Heart left ventricle (tissue), 16 donors: ENCODE measurements at regions not wholly inside any gene's neighbourhood (a gene's known extent, or its start where the extent isn't known, plus 50 kb on each side); places are given as distances from the start of the nearest gene placed in this dataset.

Experiments used
- ATAC-seq, 4 donors: fragments of 200-7000 bp; cut with Tn5 transposase; one replicate each; pipeline ENCODE4 v1.9.1; 2020 to 2022; ENCODE audit warnings: moderate library complexity in 4 of 4, mild to moderate bottlenecking in 3 of 4, moderate number of reproducible peaks in 1 of 4
- DNase-seq, 5 donors: peaks; one replicate each; pipeline ENCODE4 v3.0.0-alpha.2; 2020
- H3K27ac ChIP-seq, 12 donors: fragments of 200-600 bp; sonication (generic) in 4 of 12; one replicate each; pipeline versions ENCODE4 v1.5.0 to v1.8.0; 2016 to 2022; ENCODE audit warnings: mild to moderate bottlenecking in 2 of 12
- H3K27me3 ChIP-seq, 9 donors: fragments of 200-600 bp; sonication (generic) in 2 of 9; one replicate each; pipeline versions ENCODE4 v1.5.1 to v1.8.0; 2016 to 2022; ENCODE audit warnings: mild to moderate bottlenecking in 3 of 9
- H3K36me3 ChIP-seq, 9 donors: fragments of 200-600 bp; sonication (generic) in 2 of 9; one replicate each; pipeline versions ENCODE4 v1.5.0 to v1.8.0; 2018 to 2022; ENCODE audit warnings: mild to moderate bottlenecking in 2 of 9
- H3K4me1 ChIP-seq, 12 donors: fragments of 200-600 bp; sonication (generic) in 4 of 12; one replicate each; pipeline versions ENCODE4 v1.5.0 to v1.8.0; 2016 to 2022; ENCODE audit warnings: mild to moderate bottlenecking in 3 of 12
- H3K4me3 ChIP-seq, 12 donors: fragments of 200-600 bp; sonication (generic) in 4 of 12; one replicate each; pipeline versions ENCODE4 v1.5.0 to v1.8.0; 2017 to 2022; ENCODE audit warnings: mild to moderate bottlenecking in 9 of 12, moderate library complexity in 4 of 12
- H3K9me3 ChIP-seq, 12 donors: fragments of 200-600 bp; sonication (generic) in 4 of 12; one replicate each; pipeline versions ENCODE4 v1.5.0 to v1.8.0; 2016 to 2022; ENCODE audit warnings: mild to moderate bottlenecking in 1 of 12
- CTCF ChIP-seq, 12 donors: fragments of 200-600 bp; sonication (generic) in 4 of 12; IDR thresholded peaks; one replicate each; pipeline versions ENCODE4 v1.5.0 to v1.8.0; 2018 to 2022; ENCODE audit warnings: antibody characterized with exemption in 12 of 12, mild to moderate bottlenecking in 5 of 12
- POLR2A ChIP-seq, 2 donors: fragments of 450-650 bp; IDR thresholded peaks; one replicate each; pipeline ENCODE4 v1.6.1; 2017; ENCODE audit warnings: antibody characterized with exemption in 2 of 2, mild to moderate bottlenecking in 2 of 2, moderate library complexity in 2 of 2
- WGBS, 4 donors: extraction: QIAGEN DNeasy Blood & Tissue Kit in 2 of 4; methylation state at CpG; one replicate each; pipeline versions ENCODE4 v1.1.5 to v1.1.7; 2013 to 2018; 5-methylcytosine and 5-hydroxymethylcytosine counted together
- intact Hi-C, 10 donors: fragments of 100-400 bp; cut with DNase I; formaldehyde crosslinking; loops; one replicate each; pipeline versions ENCODE4 v1.11.1 to v1.14.2; 2022
- donor health status: ischemic (EF 13 %, LVEDD 7.1; RV severe dilation, severe dysfunction).
- donor health status: healthy with polysubstance abuse.
- donor health status: DM: no; HTN: yes; CAD: no.
- donor health status: DM: no; HTN: no; CAD: no.
- donor health status: ischemic (EF 25% LVEDD 6.9; RV normal size, moderate dysfunction).
- donor health status: ischemic (EF 25% LVEDD 5.7; RV mildly dilated, moderate dysfunction).
- donor health status: healthy.
- donor health status: DM: yes; HTN: yes; CAD: no.
- donor health status: ischemic (EF 35%, LVEDD 5.7; RV mildly dilated, moderate dysfunction).
- donor health status: nonischemic (EF 11% LVEDD 7.7; RV severe dilation, severe dysfunction).
- donor health status: DM: yes; HTN: yes; CAD: no.
- donor health status: PGD.
- donor health status: ischemic (EF 29% LVEDD 5.4; RV normal size, mild dysfunction).
- donor health status: nonischemic (EF 23%, LVEDD 6.1; RV moderate dilation, normal function).

DNA sequence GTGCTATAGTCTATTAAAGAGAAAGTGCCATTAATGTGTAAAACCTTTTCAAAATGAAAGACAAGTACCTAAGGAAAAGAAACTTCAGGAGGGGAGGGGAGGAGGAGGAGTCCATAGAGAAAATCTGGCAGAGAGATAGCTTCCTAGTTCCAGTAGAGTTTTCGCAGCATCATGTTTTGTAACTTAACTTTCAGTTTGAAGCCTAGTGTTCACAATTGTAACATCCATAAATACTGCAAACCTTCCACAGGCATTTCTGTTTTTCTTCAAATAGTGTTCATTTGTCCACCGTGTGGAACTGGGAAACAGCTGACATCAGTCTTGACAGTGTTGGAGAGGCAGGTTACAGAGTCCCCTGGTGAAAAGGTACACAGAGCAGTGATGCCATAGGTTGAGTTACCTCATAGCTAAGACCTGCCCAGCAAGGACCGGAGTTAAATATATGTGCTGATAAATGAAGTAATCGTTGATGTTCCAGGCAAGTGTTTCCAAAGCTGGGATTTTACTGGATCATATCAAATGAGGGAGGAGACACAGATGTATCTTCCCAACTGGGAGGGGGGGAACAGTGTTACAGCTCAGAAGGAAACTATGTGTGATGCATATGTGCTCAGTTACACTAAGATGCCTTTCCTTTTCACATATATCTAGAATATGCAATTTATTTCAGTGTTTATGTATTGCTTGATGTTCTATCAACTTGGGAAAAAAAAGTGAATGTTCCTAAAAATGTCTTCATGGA is 369.5 kb upstream of the FAM241A start:
- H3K27me3 ChIP-seq = peaks cover 0 to 3% (median 0%) of the 10 kb centered on the region in 9 donors
- no peaks in the 10 kb centered on the region for H3K4me1 ChIP-seq
- no peaks in the 10 kb centered on the region for H3K36me3 ChIP-seq
- TF ChIP-seq CTCF (IDR thresholded peaks at IDR 0.05) (no peak), POLR2A (IDR thresholded peaks at IDR 0.05) (no peak)
- no peak overlapping the region for H3K27ac ChIP-seq
- H3K9me3 ChIP-seq = no peaks in the 10 kb centered on the region
- ATAC-seq = no peak
- no peak overlapping the region for H3K4me3 ChIP-seq
- WGBS, 4 donors = 58 to 62% (median 61%) methylated on average over 4 of the region's 4 CpGs
- no peak for DNase-seq
- intact Hi-C loops = no loop called here

- H3K4me1 ChIP-seq = no peaks in the 10 kb centered on the region
- intact Hi-C loops = no loop called here
- TF ChIP-seq CTCF (IDR thresholded peaks at IDR 0.05) = no peak
- TF ChIP-seq POLR2A (IDR thresholded peaks at IDR 0.05) = no peak
- H3K36me3 ChIP-seq = no peaks in the 10 kb centered on the region
- H3K27ac ChIP-seq = no peak overlapping the region
- no peaks in the 10 kb centered on the region for H3K9me3 ChIP-seq
- 30 to 38% (median 33%) methylated on average over 1 of the region's 1 CpG for WGBS, 4 donors
- DNase-seq (no peak), ATAC-seq (no peak)
- H3K4me3 ChIP-seq = no peak overlapping the region
- peaks cover 0 to 3% (median 0%) of the 10 kb centered on the region in 9 donors for H3K27me3 ChIP-seq
Observed at GRCh38 chr4:111776561-111776960, 368.7 kb upstream of the FAM241A start.

- intact Hi-C loops = no loop called here
- DNase-seq (no peak), ATAC-seq (no peak)
- Histone ChIP-seq H3K27ac (no peak overlapping the region), H3K27me3 (peaks cover 0 to 3% (median 0%) of the 10 kb centered on the region in 9 donors), H3K36me3 (no peaks in the 10 kb centered on the region), H3K4me1 (no peaks in the 10 kb centered on the region), H3K9me3 (no peaks in the 10 kb centered on the region), H3K4me3 (no peak overlapping the region)
- TF ChIP-seq POLR2A (IDR thresholded peaks at IDR 0.05) (no peak), CTCF (IDR thresholded peaks at IDR 0.05) (no peak)
- WGBS, 4 donors = 43 to 64% (median 51%) methylated on average over 1 of the region's 1 CpG
Observed at GRCh38 chr4:111778543-111778942, 366.7 kb upstream of the FAM241A start.

DNA sequence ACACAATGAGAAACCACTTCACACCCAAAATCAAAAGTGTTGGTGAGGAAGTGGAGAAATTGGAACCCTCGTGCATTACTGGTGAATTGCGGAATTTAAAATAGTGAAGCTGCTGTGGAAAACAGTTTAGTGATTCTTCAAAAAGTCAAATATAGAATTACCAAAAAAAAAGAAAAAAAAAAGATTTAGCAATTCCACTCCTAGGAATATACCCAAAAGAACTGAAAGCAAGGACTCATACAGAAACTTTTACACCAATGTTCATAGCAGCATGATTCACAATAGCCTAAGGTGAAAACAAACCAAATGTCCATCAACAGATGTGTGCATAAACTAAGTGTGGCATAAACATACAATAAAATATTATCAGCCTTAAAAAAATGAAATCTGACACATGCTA is 364.3 kb upstream of the FAM241A start:
- Histone ChIP-seq H3K4me1 (no peaks in the 10 kb centered on the region), H3K4me3 (no peak overlapping the region), H3K27ac (no peak overlapping the region), H3K9me3 (no peaks in the 10 kb centered on the region), H3K27me3 (peaks cover 0 to 13% (median 0%) of the 10 kb centered on the region in 9 donors), H3K36me3 (no peaks in the 10 kb centered on the region)
- intact Hi-C loops = no loop called here
- TF ChIP-seq CTCF (IDR thresholded peaks at IDR 0.05) (no peak), POLR2A (IDR thresholded peaks at IDR 0.05) (no peak)
- no peak for ATAC-seq
- 84 to 94% (median 90%) methylated on average over 2 of the region's 2 CpGs for WGBS, 4 donors
- no peak for DNase-seq
